H1 (cell line): ENCODE measurements at regions not wholly inside any gene's neighbourhood (a gene's known extent, or its start where the extent isn't known, plus 50 kb on each side); places are given as distances from the start of the nearest gene placed in this dataset.

Experiments
- KDM5A ChIP-seq: fragments of 200-600 bp; IDR thresholded peaks from 2 replicates; pipeline ENCODE4 v1.7.1; 2012; ENCODE audit warnings: mild to moderate bottlenecking, low read length, inconsistent platforms, mixed read lengths
- POLR2A ChIP-seq, 2 experiments: IDR thresholded peaks; 1 replicate in 1 of 2; 2 replicates in 1 of 2; pipeline ENCODE4 v1.6.1; 2011; ENCODE audit warnings: low read depth in 2 of 2, low read length in 2 of 2, mild to moderate bottlenecking in 2 of 2; ENCODE audit errors: control extremely low read depth in 1 of 2
- POLR2AphosphoS5 ChIP-seq: IDR thresholded peaks from 2 replicates; pipeline ENCODE4 v1.6.1; 2011; ENCODE audit warnings: low read depth, low read length
- RAD21 ChIP-seq, 2 experiments: IDR thresholded peaks in 1 of 2; conservative IDR thresholded peaks in 1 of 2; 2 replicates each; pipeline ENCODE4 v1.6.1; 2011; ENCODE audit warnings: low read depth in 2 of 2, low read length in 2 of 2, improper control_type of control experiment in 1 of 2, inconsistent platforms in 1 of 2, mild to moderate bottlenecking in 1 of 2, moderate library complexity in 1 of 2
- TEAD4 ChIP-seq: IDR thresholded peaks from 2 replicates; pipeline ENCODE4 v1.6.1; 2012; ENCODE audit warnings: low read depth, low read length, inconsistent platforms, mixed read lengths
- YY1 ChIP-seq: IDR thresholded peaks from 2 replicates; pipeline ENCODE4 v1.6.1; 2011; ENCODE audit warnings: low read depth, mild to moderate bottlenecking, low read length
- TF ChIP-seq, protein P1 (sequence below), 3 experiments: IDR thresholded peaks; 1 replicate in 2 of 3; 2 replicates in 1 of 3; pipeline versions ENCODE4 v1.5.1 to v1.6.1; 2011; ENCODE audit warnings: low read length in 3 of 3, mild to moderate bottlenecking in 3 of 3, inconsistent platforms in 2 of 3, low read depth in 1 of 3, moderate library complexity in 1 of 3; ENCODE audit not compliant: insufficient read depth in 1 of 3; ENCODE audit errors: control extremely low read depth in 1 of 3

- no peak for TF ChIP-seq TEAD4
- TF ChIP-seq POLR2AphosphoS5: no peak
- TF ChIP-seq, protein P1, sequence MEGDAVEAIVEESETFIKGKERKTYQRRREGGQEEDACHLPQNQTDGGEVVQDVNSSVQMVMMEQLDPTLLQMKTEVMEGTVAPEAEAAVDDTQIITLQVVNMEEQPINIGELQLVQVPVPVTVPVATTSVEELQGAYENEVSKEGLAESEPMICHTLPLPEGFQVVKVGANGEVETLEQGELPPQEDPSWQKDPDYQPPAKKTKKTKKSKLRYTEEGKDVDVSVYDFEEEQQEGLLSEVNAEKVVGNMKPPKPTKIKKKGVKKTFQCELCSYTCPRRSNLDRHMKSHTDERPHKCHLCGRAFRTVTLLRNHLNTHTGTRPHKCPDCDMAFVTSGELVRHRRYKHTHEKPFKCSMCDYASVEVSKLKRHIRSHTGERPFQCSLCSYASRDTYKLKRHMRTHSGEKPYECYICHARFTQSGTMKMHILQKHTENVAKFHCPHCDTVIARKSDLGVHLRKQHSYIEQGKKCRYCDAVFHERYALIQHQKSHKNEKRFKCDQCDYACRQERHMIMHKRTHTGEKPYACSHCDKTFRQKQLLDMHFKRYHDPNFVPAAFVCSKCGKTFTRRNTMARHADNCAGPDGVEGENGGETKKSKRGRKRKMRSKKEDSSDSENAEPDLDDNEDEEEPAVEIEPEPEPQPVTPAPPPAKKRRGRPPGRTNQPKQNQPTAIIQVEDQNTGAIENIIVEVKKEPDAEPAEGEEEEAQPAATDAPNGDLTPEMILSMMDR (IDR thresholded peaks at IDR 0.05; ENCODE audit: control extremely low read depth in 1 of 3, insufficient read depth in 1 of 3, low read depth in 1 of 3, low read length in 3 of 3): no peak
- TF ChIP-seq YY1: no peak
- TF ChIP-seq KDM5A: no peak
- no peak for TF ChIP-seq POLR2A (IDR thresholded peaks at IDR 0.05; ENCODE audit: control extremely low read depth in 1 of 2, low read depth in 2 of 2, low read length in 2 of 2)
- TF ChIP-seq RAD21 (IDR thresholded peaks at IDR 0.05 in 1 of 2, conservative IDR thresholded peaks at IDR 0.05 in 1 of 2; ENCODE audit: low read depth in 2 of 2, low read length in 2 of 2): no peak
Observed at GRCh38 chr4:123955167-123955800, 558.7 kb downstream of the SPRY1 start.
